Keratinocyte (primary cell): ENCODE measurements at regions not wholly inside any gene's neighbourhood (a gene's known extent, or its start where the extent isn't known, plus 50 kb on each side); places are given as distances from the start of the nearest gene placed in this dataset.

Experiments
- DNase-seq: peaks from one replicate; pipeline ENCODE4 v3.0.0-alpha.2; 2011; ENCODE audit warnings: low read depth, missing footprints, low spot score
- FAIRE-seq: peaks from 2 replicates; lab custom pipeline; 2011; peaks lifted over from hg19 to GRCh38; lab: Jason Lieb, UNC
- H2AFZ ChIP-seq: 2 replicates; pipeline ENCODE4 v1.6.0; 2012; ENCODE audit warnings: low read length, control low read depth, inconsistent platforms; ENCODE audit not compliant: control insufficient read depth
- H3K27ac ChIP-seq: 2 replicates; pipeline ENCODE4 v1.5.1; 2011; ENCODE audit warnings: low read length; ENCODE audit not compliant: control insufficient read depth, insufficient read depth
- H3K27me3 ChIP-seq: 3 replicates; pipeline ENCODE4 v1.6.0; 2011; ENCODE audit warnings: low read length; ENCODE audit not compliant: control insufficient read depth, insufficient read depth; ENCODE audit errors: extremely low read depth
- H3K36me3 ChIP-seq, 2 experiments: 2 replicates in 1 of 2; 3 replicates in 1 of 2; pipeline ENCODE4 v1.5.1; 2011; ENCODE audit warnings: low read length in 2 of 2, mild to moderate bottlenecking in 1 of 2; ENCODE audit not compliant: control insufficient read depth in 2 of 2, insufficient read depth in 2 of 2; ENCODE audit errors: extremely low read depth in 1 of 2
- H3K4me1 ChIP-seq: 3 replicates; pipeline ENCODE4 v1.5.1; 2011; ENCODE audit warnings: low read length; ENCODE audit not compliant: control insufficient read depth, insufficient read depth; ENCODE audit errors: extremely low read depth
- H3K4me2 ChIP-seq: 3 replicates; pipeline ENCODE4 v1.6.0; 2011; ENCODE audit warnings: low read depth, low read length; ENCODE audit not compliant: control insufficient read depth, insufficient read depth; ENCODE audit errors: extremely low read depth
- H3K4me3 ChIP-seq, 3 experiments: fragments of 200-600 bp in 1 of 3; sonication (generic) in 1 of 3; 2 replicates in 2 of 3; 3 replicates in 1 of 3; pipeline ENCODE4 v1.5.1; 2011 to 2016; ENCODE audit warnings: low read length in 3 of 3, mild to moderate bottlenecking in 3 of 3, control low read depth in 2 of 3, inconsistent platforms in 1 of 3, low read depth in 1 of 3, mixed read lengths in 1 of 3, mixed run types in 1 of 3, moderate library complexity in 1 of 3; ENCODE audit not compliant: control insufficient read depth in 2 of 3, insufficient read depth in 2 of 3; ENCODE audit errors: extremely low read depth in 1 of 3
- H3K79me2 ChIP-seq: 2 replicates; pipeline ENCODE4 v1.6.0; 2012; ENCODE audit warnings: low read length; ENCODE audit not compliant: control insufficient read depth, insufficient read depth
- H3K9ac ChIP-seq: 3 replicates; pipeline ENCODE4 v1.6.0; 2011; ENCODE audit warnings: low read length; ENCODE audit not compliant: control insufficient read depth, insufficient read depth; ENCODE audit errors: extremely low read depth
- H3K9me1 ChIP-seq: 3 replicates; pipeline ENCODE4 v1.6.0; 2011; ENCODE audit warnings: low read length; ENCODE audit not compliant: control insufficient read depth, insufficient read depth; ENCODE audit errors: extremely low read depth
- H3K9me3 ChIP-seq: 2 replicates; pipeline ENCODE4 v1.5.1; 2012; ENCODE audit warnings: low read depth, low read length; ENCODE audit not compliant: control insufficient read depth
- H4K20me1 ChIP-seq: 3 replicates; pipeline ENCODE4 v1.6.0; 2011; ENCODE audit warnings: low read length; ENCODE audit not compliant: control insufficient read depth, insufficient read depth; ENCODE audit errors: extremely low read depth
- CTCF ChIP-seq, 3 experiments: IDR thresholded peaks in 1 of 3; conservative IDR thresholded peaks in 1 of 3; optimal IDR thresholded peaks in 1 of 3; 2 replicates in 2 of 3; 3 replicates in 1 of 3; pipeline versions ENCODE3 to v1.5.1; 2011; ENCODE audit warnings: low read length in 3 of 3, mild to moderate bottlenecking in 3 of 3, moderate library complexity in 2 of 3, control low read depth in 1 of 3, inconsistent platforms in 1 of 3; ENCODE audit not compliant: insufficient read depth in 2 of 3; ENCODE audit errors: extremely low read depth in 1 of 3
- EZH2 ChIP-seq: IDR thresholded peaks from one replicate; pipeline ENCODE4 v1.6.1; 2012; ENCODE audit warnings: inconsistent platforms, mild to moderate bottlenecking, low read length, moderate library complexity
- dilution Hi-C: fragments of 300-500 bp; cut with MboI; formaldehyde crosslinking; loops from one replicate; pipeline ENCODE4 v1.7.0; 2020; ENCODE audit warnings: low sequenced_read_pairs; ENCODE audit not compliant: extremely low pct_ligation_motif_present

GRCh38 chr6:71033171-71033570 lies 76.3 kb upstream of the B3GAT2 start:
- no peak overlapping the region for H3K9ac ChIP-seq
- H3K4me2 ChIP-seq: no peak overlapping the region
- no peak overlapping the region for H3K27ac ChIP-seq
- H3K27me3 ChIP-seq: no peaks in the 10 kb centered on the region
- no peaks in the 10 kb centered on the region for H3K79me2 ChIP-seq
- dilution Hi-C loops: no loop called here
- no peak overlapping the region for H2AFZ ChIP-seq
- DNase-seq (no peak), FAIRE-seq (no peak)
- H4K20me1 ChIP-seq: no peaks in the 10 kb centered on the region
- no peak overlapping the region for H3K4me3 ChIP-seq
- no peaks in the 10 kb centered on the region for H3K9me3 ChIP-seq
- H3K36me3 ChIP-seq: no peaks in the 10 kb centered on the region
- no peaks in the 10 kb centered on the region for H3K9me1 ChIP-seq
- peaks cover 2% of the 10 kb centered on the region for H3K4me1 ChIP-seq
- TF ChIP-seq CTCF (optimal IDR thresholded peaks at IDR 0.05 in 1 of 3, IDR thresholded peaks at IDR 0.05 in 1 of 3, conservative IDR thresholded peaks at IDR 0.05 in 1 of 3; ENCODE audit: extremely low read depth in 1 of 3, insufficient read depth in 2 of 3, low read length in 3 of 3): no peak
- no peak for TF ChIP-seq EZH2

GRCh38 chr6:71033890-71034289 lies 77.0 kb upstream of the B3GAT2 start:
- no peak for FAIRE-seq
- Histone ChIP-seq H3K36me3 (no peaks in the 10 kb centered on the region), H3K9me1 (no peaks in the 10 kb centered on the region)

More at GRCh38 chr6:71033890-71034289, 77.0 kb upstream of the B3GAT2 start:
- TF ChIP-seq CTCF (optimal IDR thresholded peaks at IDR 0.05 in 1 of 3, IDR thresholded peaks at IDR 0.05 in 1 of 3, conservative IDR thresholded peaks at IDR 0.05 in 1 of 3; ENCODE audit: extremely low read depth in 1 of 3, insufficient read depth in 2 of 3, low read length in 3 of 3) (no peak), EZH2 (no peak)
- no peaks in the 10 kb centered on the region for H3K4me1 ChIP-seq
- dilution Hi-C loops: no loop called here
- H3K9me3 ChIP-seq: no peaks in the 10 kb centered on the region
- H3K27ac ChIP-seq: no peak overlapping the region
- no peak overlapping the region for H3K4me2 ChIP-seq
- DNase-seq: no peak
- H4K20me1 ChIP-seq: no peaks in the 10 kb centered on the region
- no peak overlapping the region for H2AFZ ChIP-seq
- no peak overlapping the region for H3K4me3 ChIP-seq
- H3K9ac ChIP-seq: no peak overlapping the region
- no peaks in the 10 kb centered on the region for H3K79me2 ChIP-seq
- H3K27me3 ChIP-seq: no peaks in the 10 kb centered on the region
